GM18517 (cell line): ENCODE measurements at regions not wholly inside any gene's neighbourhood (a gene's known extent, or its start where the extent isn't known, plus 50 kb on each side); places are given as distances from the start of the nearest gene placed in this dataset.

Experiments
- ATAC-seq: cut with Tn5 transposase; IDR thresholded peaks from one replicate; pipeline ENCODE4 v1.9.1; 2021; ENCODE audit warnings: mild to moderate bottlenecking, moderate library complexity; ENCODE audit not compliant: unreplicated experiment

DNA sequence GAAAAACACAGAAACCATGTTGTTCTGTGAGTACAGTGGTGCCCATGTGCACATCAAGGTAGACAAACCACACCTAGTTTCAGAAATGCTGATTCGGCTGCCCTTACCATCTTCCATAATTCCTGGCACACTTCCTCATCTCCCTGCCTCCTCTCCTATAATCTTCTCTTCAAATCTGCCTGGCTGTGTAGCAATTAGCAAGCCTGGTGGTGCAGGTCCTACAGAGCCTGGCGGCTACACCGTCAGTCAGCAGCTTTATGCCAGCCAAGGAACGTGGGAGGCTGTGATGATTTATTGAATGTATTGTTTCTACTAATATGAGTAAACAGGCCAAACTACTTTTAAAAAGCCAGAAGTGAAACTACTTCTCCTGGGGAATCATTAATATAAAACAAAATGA, 106.8 kb downstream of the SEMA6D start:
- ATAC-seq = peak; percentile 59

DNA sequence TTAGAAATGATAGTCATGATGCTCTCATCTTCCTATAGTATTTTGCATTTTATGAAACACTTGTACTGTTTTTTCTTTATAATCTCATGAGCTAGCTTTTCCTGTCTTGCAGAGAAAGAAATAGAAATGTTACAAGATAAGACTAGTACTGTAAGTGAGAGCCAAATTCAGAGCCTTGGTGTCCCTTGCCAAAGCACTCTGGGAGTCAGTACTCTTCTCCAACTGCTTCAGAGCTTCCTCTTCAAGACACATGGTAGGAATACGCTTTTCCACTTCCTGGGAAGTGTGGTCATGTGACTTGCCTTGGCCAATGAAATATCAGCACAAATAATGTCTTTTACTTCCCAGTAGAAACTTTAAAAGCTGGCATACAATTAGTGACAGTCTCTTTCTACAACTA, 112.4 kb downstream of the SEMA6D start:
- no peak for ATAC-seq

DNA sequence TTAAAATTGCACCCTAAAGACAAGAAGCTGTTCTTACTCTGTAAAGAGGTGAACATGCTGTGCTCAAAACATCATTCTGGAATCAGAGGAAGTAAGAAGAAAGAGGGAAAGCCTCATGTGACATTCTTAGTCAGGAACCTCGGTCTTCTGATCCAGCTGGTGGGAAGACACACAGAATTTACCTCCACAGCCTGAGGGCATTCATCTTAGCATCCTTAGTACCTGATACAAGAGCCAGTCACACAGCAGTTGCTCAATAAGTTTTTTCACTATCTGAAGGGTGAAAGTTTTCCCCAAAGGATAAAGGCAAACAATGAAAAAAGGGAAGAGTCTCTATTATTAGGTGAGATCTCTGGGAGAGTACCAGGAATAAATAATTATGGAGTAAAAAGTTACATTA, 116.8 kb downstream of the SEMA6D start:
- ATAC-seq = no peak

DNA sequence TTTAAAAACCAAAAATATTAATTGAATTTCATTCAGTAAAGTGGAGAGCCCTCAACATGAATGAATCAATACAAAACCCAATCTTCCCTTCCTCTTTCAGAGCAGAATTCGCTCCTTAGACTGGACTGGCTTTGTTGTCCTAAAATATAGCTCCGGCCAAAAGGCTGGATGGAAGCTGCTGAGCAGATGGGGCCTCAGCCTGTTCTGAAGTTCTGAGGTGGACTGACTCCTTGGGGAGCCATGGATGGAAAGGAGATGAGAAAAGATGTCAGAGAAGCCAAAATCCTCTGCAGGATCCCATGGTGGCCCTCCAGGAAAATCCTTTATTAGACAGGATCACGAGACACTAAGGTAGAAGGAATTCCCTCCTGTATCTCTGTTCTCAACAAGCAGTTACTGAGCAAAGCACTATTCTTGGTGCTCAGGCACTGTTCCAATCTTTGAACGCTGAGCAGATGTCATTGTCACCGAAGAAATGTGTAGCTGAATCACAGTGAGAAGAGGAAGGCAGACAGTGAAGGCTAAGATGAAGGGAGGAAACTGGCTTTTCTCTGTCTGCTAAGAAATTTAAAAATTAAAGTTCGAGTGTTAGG, 122.0 kb downstream of the SEMA6D start:
- no peak for ATAC-seq

DNA sequence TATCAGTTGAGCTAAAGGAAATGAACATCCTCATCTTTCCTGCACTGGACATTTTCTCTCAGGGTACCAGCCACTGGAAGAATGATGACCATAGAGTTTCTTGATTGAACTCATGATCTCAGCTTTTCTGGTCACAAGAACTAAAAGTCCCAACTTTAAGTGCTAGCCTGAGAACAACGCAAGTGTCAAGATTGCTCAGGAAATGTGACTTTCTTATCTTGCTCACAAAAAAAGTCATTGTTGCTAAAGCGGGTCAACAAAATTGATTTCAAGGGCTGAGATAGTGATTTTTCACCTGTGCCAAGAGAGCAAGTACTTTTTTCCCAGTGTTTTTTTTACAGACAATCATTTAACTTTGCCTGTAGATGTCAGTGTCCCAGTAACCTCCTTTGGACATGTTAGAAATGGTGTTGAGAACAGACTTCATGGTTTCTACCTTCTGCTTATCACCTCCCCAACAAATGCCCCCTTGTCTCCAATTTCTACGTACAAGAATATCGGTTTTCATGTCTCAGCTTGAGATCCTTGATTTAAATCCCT, 125.9 kb downstream of the SEMA6D start:
- no peak for ATAC-seq

DNA sequence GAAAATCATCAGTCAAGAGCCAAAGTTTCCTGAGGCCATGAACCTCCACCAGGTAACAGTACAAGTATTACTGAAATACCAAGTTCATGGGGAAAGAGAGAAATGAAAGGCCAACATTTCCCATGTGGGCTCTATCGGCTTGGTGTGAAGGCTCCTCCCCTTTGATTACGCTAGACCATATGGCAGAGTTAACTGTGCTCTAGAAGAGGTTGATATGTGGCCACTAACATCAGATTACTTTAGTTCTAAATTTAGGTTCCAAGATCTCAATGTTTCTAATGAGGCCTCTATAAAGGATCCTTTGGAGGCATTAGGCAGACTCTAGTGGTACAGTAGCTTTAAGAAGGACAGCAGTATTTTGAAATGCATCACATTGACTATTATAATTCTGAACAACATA, 127.1 kb downstream of the SEMA6D start:
- no peak for ATAC-seq

DNA sequence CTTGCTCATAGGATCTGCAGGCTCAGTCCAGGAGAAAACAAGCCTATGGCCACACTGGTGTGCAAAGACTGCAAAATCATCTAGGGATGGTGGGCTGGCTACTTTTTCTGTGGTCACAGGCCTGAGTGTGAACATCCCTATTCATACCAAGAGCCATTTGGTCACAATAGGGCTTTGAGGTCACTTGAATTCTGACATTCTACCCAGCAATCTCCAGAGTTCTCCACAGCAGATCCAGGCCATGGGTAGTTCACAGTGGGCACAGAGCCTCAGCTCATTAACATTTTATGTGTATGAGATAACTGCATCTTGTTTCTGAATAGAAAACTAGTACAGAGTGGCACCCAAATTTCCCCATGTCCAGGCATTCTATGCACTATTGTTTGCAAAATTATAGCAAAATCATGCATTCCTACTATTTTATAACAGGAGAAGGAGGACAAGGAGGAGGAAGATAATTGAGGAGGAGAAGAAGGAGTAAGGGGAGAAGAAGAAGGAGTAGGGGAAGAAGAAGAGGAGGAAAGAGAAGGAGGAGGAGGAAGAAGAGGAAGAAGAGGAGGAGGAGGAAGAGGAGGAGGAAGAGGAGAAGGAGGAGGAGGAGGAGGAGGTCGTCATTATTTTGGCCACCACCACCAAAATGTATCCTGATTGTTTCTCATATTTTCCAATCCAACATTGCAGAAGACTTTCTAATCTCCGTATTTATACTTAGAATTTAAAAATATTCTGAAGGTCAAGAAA, 129.0 kb downstream of the SEMA6D start:
- ATAC-seq = no peak

DNA sequence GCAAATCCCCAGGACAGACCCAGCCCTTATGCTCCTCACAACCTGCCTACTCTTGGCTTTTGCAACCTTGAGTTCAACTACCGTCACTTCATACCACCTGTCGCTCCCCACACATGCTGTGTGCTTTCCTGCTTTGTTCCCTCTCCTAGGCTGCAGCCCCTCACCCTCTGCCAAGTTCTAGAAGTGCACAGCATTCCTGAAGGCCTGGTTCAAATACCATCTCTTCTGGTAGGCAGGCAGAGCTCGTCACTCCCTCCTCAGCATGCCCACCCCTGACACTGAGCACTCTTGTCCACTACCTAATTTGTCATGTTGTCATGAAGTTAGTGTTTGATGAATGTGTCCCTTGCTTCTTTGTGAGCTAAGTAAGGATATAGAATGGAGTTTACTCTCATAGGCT, 129.6 kb downstream of the SEMA6D start:
- no peak for ATAC-seq

DNA sequence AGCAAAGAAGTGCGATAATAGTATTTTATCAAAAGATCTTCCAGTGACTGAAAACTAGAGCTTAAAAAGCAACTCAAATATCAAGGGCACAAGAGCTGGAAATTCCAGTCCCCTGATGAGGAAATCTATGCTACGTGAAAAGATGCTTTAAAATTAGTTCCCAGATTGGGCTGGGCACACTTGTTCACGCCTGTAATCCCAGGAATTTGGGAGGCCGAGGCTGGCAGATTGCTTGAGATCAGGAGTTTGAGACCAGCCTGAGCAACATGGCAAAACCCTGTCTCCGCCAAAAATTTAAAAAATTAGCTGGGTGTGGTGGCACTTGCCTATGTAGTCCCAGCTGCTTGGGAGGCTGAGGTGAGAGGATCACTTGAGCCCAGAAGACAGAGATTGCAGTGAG, 138.8 kb downstream of the SEMA6D start:
- ATAC-seq = no peak

DNA sequence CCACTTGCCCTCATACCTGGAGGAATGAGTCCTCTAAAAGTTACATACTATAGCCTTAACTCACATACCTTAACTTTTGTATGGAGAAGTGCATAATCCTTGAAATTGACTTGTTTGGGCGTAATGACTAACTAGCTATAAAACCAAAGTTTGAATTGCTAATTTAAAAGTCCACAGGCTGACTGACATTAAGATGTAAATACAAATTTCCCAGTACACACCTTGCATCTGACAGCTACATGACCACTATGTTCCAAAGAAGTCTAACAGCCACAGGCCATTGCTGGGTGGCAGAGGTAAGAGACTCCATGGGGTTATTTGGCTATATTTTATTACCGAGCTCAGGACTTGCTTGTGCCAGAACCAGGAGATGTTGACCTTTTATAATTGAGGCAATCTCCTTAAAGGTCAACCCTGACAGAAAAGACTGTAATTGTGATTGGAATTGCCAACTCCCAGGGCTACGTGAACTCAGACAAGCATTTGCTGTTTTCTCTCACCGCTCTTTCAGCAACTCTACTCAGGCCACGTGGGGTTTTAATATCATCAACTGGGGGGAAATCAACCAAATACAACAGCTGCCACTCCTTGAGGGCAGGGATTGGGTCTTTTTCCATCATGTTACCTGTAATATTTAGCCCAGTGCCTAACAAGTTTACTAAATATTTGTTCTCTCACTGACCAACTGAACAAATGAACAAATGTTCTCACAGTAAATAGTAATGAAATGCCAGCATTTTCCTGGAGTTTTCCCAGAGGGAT, 139.9 kb downstream of the SEMA6D start:
- ATAC-seq = no peak

DNA sequence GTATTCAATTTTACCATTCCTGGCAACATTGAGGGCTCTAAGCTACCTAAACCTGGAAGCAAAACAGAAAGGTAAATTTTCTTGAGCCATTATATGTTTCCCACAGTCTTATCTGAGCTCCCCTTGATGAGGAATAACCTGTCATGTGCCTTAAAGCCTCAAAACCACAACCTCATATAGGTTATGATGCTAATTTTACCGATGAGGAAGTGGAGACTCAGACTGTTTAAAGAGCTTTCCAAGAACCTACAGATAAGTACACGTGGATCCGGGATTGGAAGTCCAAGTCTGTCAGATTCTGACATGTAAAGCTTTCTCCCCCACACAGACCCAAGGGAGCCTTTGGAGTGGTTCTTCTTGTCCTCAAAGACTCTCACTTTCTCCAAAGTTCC, 140.5 kb downstream of the SEMA6D start:
- ATAC-seq = no peak

DNA sequence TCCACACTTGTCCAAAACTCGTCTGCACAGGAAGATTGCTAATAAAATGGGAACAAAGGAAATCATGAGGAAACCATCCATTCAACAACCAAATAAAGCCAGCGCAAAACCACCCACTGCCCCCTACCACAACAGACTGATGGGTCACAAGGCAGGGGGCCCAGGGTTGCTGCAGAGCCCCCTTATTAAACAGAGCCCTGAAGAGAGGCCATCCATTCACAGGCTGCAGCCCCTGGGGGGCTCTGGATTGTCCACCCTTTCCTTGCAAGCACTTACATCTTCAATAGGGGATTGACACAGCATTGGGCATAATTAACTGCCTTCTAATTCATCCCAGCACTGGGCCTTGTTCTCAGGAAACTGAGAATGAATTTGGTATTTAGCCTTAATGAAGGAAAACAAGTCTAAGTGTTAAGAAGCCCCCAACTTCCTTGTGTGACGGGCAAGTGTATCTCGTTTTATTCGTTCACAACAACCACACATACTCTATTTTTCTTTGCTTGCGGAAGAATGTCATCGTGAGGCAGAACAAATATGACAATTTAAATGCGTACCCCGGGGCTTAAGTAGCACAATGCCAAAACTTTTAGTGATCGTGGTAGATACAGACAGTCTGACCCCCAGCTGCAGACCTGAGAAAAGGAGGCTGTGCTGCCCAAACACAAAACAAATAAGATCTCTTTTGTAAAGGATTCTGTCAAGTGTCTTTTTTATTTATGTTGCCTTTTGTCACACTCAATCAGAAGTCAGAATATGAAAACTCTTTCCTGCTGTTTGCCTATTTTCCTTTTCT, 144.0 kb downstream of the SEMA6D start:
- no peak for ATAC-seq

DNA sequence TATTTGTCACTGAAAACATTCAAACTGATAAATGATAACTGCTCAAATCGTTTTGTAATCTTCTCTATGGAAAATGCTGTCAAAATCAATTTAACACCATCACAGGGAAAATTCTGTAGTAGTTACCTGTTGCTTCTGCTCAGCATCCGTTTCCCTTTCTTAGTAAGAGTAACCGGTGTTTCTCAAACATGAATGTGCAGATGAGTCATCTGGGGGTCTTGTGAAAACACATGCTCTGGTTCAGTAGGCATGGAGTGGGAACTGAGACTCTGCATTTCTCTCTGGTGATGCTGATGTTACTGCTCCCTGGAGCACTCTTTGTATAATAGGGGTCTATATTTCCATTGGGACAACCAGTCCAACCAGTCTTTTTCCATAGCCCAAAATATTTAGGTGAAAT, 145.1 kb downstream of the SEMA6D start:
- peak; percentile 70 for ATAC-seq

DNA sequence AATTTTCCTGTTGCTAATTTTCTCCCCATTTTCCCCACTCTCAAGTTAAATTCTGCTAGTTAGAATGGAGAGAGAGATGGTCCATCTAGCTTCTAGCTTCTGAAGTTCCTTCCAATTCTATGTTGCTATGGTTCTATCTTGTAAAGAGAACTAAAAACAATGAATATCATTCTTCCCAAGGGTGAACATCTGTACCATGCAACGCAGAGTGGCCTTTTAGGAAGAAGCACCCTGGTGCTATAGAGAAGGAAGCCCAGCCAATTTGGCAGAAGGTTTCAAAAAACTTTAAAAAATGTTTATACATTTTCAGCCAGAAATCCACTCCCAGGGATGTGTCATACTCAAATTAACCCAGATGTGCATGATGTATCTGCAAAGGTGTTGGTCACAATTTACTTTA, 149.1 kb downstream of the SEMA6D start:
- no peak for ATAC-seq

DNA sequence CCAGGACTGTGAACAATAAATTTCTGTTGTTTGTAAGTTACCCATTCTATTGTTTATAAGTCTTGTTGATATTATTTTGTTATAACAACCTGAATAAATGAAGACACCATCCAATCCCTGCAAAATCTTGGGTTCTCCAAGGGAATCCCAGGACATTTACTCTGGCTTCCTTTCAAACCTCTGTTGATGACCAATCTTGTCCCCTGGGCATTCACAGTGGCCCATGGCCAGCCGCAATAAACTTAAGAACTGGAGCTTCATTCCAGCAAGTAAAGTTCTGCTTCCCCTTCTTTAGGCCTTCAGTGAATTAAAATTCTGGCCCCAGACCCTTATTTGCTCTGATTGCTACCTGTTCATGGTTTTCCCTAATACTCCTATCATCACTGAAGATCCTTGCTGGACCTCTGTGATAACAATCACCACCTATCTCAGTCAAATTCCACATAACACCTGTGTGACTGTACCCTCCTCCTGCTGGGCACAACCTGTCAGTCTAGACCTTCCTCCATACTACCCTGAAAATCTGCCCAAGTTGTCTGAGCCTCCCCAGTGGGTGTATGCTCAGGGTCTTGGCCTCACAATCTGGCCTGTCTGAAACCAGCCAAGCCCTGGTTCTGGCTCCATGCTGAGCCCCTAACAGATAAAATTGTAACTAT, 153.1 kb downstream of the SEMA6D start:
- ATAC-seq = no peak

DNA sequence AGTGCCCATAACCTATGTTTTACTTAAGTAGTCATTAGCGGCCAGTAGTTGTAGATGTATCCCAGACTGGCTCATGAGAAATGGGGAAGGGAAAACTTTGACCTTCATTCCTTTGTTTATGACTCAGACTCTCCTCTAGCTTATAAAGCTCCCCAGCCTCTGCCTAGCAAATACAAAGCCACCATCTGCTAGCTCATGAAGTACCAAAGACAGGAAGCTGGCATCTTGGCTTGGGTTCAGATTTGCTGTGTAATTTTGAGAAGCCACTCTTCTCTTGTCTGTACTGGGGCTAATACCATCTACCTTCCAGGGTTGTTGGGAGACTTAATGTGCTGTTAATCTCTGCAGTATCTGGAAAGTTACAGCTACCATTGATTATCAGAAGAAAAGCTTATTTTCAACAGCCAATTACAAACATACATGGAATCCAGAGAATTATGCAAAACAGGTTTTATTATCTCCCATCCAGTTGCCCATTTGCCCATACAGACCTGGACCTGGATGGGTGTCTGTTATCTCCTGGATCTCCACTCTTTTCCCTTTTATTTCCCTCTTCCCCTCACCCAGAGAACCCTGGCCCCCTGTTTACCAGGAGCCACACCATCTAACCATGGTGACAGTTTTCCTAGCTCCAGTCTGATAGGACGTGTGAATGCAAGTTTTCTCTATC, 153.8 kb downstream of the SEMA6D start:
- ATAC-seq = no peak

DNA sequence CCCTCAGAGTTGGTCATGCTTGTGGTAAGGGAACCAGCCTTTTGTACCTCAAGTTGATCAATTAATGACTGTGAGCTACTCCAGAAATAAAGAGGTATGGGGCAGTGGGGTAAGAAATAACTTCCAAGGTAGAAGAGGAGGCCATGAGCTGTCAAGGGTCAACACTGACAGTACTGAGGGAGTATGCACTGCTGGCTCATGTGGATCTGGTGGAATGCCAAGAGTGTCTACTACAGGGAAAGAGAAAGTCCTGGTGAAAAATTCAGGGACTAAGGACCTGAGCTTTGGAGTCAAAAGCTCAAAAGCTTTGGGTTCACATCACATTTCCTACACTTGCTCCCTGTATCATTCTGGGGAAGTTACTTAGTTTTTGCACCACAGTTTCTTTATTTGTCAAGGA, 154.9 kb downstream of the SEMA6D start:
- no peak for ATAC-seq

DNA sequence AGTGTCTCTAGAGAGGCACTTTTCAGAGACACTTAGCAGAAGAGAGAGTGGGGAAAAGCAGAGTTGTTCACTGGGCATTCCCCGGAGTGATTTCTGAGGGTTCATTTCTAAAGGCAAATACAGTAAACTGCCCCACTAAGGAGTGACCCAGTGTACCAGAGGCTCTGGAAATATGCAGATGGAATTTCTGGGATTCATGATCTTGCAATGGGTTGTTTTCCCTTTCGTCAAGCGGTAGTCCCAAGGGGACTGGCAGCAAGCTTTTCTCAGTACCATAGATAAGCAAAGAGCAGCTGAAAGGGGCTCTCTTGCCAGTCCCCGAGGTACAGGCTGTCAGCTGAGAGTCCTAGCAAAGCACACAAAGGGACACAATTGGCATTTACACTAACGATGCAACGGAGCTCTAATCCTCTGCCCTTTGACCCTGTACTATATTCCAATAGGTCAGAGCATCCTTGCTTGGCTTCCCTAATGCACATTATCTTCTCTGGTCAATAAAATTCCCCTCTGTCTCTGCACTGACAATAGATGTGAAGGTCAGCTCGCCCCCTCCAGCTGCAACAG, 155.6 kb downstream of the SEMA6D start:
- ATAC-seq = no peak

DNA sequence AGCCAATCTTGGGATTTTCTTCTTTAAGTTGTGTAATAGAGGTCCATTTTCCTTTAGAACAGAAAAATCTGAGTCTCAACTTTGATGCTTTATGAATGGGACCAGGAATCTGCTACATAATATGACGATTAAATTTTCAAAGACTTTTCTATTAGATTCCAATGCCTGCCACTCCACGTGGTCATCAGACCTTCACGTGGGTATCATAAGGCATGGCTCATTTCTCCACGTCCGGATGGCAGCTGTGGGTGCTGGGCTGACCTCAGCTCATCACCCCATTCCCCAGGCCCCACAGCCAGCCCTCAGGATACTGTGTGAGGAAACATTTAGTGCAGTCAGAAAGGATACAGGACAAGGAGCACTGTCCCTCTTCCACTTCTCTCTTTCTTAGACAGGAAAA, 159.7 kb downstream of the SEMA6D start:
- no peak for ATAC-seq

DNA sequence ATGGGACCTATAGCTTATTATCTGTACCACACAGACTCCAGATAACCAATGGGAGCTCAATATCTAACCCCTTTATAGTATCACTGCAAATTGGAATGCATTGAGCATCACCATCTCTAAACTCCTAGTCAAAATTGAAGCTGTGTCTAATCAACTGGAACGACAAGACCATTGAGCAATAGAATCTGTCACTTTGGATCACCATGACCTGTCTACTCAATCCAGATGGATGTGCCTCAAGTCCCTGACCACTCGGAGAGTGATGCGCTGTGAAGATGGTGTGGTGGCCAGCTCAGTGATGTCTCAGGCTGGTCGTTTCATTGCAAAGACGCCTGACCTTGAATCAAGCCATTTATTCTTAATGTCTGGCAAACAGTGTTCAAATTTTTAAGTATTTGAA, 160.5 kb downstream of the SEMA6D start:
- no peak for ATAC-seq
